ENCODE measurements at regions not wholly inside any gene's neighbourhood (a gene's known extent, or its start where the extent isn't known, plus 50 kb on each side); places are given as distances from the start of the nearest gene placed in this dataset.
A peak's percentile ranks its signal among the peaks of the same experiment; 100 is the strongest.

DNA sequence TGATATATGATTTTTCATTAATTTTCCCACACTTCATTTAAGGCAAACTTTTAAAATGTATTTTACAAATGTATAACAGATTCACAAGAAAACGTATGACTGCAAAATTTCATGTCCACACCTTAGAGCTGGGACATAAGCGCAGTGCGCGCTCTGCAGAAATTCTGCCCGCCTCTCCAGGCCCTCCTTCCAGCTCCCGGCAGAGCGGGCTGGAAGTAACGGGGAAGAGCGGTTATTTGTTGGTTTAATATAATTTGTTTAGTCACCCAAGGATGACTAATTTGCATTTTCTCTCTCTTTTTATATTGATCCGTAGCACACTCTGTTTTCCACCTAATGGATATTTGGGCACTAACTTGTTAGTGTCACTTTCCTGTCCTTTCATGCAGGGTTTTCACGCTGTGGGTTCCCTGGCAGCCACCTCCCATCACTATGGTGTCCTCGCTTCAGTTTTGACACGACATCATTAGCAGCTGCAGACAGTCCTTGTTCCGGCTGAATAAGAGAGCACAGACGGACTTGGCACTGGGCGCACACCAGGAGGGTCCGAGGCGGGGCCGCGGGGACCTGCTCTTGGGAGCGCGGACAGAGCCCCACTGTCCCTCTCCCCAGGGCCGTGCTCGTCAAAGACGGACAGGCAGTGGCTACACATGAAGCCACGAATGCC is 129.2 kb upstream of the SEC61G start:
- H3K4me3 Mint-ChIP-seq: peak overlapping the region; percentile 86
- no peak for DNase-seq
- no peaks in the 10 kb centered on the region for H3K9me3 Mint-ChIP-seq
- TF ChIP-seq, protein P1, sequence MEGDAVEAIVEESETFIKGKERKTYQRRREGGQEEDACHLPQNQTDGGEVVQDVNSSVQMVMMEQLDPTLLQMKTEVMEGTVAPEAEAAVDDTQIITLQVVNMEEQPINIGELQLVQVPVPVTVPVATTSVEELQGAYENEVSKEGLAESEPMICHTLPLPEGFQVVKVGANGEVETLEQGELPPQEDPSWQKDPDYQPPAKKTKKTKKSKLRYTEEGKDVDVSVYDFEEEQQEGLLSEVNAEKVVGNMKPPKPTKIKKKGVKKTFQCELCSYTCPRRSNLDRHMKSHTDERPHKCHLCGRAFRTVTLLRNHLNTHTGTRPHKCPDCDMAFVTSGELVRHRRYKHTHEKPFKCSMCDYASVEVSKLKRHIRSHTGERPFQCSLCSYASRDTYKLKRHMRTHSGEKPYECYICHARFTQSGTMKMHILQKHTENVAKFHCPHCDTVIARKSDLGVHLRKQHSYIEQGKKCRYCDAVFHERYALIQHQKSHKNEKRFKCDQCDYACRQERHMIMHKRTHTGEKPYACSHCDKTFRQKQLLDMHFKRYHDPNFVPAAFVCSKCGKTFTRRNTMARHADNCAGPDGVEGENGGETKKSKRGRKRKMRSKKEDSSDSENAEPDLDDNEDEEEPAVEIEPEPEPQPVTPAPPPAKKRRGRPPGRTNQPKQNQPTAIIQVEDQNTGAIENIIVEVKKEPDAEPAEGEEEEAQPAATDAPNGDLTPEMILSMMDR (IDR thresholded peaks at IDR 0.05): no peak
- H3K4me1 Mint-ChIP-seq (ENCODE audit: low read depth): peaks cover 12% of the 10 kb centered on the region
- peak overlapping the region; percentile 22 for H3K27ac Mint-ChIP-seq
- no peaks in the 10 kb centered on the region; the same call in none of the 2 replicates for H3K27me3 Mint-ChIP-seq (ENCODE audit: insufficient read depth)
- no peaks in the 10 kb centered on the region for H3K36me3 Mint-ChIP-seq (ENCODE audit: low read depth)

DNA sequence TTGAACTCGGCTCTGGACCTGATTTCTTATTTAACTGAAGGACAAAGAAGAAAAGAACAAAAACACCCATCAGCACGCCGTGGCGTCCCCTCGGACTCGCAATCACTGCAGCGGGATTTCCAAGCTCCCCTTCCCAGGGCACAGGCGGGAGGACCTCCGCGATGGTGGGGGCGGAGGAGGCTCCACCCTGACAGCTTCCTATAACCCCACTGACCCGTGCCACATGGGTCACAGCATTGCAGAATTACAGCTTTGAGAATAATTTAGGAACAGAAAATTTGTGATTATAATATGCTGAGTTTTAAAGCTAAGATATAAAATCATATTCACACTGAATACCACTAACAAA is 129.7 kb upstream of the SEC61G start:
- H3K4me3 Mint-ChIP-seq: peak overlapping the region; percentile 86
- H3K4me1 Mint-ChIP-seq (ENCODE audit: low read depth): peaks cover 12% of the 10 kb centered on the region
- no peaks in the 10 kb centered on the region; the same call in none of the 2 replicates for H3K27me3 Mint-ChIP-seq (ENCODE audit: insufficient read depth)
- H3K9me3 Mint-ChIP-seq: no peaks in the 10 kb centered on the region
- TF ChIP-seq, protein P1 (IDR thresholded peaks at IDR 0.05): no peak
- no peak for DNase-seq
- H3K36me3 Mint-ChIP-seq (ENCODE audit: low read depth): no peaks in the 10 kb centered on the region
- H3K27ac Mint-ChIP-seq: peak overlapping the region; percentile 22; the same call in 1 of the 2 replicates

DNA sequence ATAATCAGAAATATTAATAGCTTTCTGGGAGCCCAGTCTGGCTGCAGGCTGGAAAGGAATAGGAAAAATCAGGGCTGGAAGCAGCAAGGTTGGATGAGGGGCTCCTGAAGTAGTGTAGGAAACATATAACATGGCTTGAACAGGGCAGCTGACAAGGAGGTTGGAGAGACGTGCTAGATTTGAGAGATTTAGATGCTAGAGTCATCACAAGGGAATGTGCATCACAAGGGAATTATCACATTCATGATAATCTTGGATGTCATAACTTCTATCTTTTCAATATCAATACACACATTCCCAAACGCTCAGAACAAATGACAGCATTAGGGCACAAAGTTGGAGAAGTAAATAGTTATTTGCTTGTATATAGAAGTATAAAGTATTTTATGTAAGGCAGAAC is 120.9 kb upstream of the EGFR start:
- H3K36me3 Mint-ChIP-seq (ENCODE audit: low read depth): no peaks in the 10 kb centered on the region
- H3K4me3 Mint-ChIP-seq: no peak overlapping the region
- DNase-seq: no peak
- no peak overlapping the region for H3K27ac Mint-ChIP-seq
- peaks cover 16% of the 10 kb centered on the region for H3K4me1 Mint-ChIP-seq (ENCODE audit: low read depth)
- H3K9me3 Mint-ChIP-seq: no peaks in the 10 kb centered on the region
- H3K27me3 Mint-ChIP-seq (ENCODE audit: insufficient read depth): no peaks in the 10 kb centered on the region; the same call in none of the 2 replicates
- TF ChIP-seq, protein P1 (IDR thresholded peaks at IDR 0.05): no peak

DNA sequence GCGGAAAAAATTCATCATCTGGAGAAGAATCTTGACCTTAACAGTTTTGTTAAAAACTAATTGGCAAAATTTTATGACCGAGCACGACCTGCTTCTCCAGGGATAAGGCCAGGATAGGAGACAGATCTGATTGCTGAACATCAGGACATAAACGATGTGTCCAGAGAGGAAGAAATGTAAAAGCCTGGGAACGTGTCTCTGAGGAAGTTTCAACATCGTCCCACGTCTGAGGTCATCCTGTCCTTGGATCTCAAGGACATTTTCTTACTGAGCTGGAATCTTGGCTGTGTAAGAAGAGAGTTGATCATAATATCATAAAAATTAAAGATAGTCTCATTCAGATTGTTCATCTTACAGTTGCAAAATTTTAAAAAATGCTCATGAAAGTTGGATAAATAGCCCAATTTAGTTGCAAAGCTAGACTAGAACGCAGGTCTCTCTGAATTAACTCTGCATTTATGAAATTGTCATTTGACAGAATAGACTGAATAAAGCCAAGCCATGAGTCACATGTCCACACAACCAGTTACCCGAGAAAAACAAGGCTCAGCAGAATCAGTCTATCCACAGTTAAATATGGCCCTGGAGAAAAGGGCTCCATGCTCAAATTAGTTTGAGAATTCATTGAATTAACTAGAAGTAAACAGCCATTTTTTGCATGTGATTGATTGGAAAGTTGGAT is 120.0 kb upstream of the EGFR start:
- Mint-ChIP-seq H3K9me3 (no peaks in the 10 kb centered on the region), H3K27ac (no peak overlapping the region), H3K36me3 (ENCODE audit: low read depth) (no peaks in the 10 kb centered on the region), H3K27me3 (ENCODE audit: insufficient read depth) (no peaks in the 10 kb centered on the region; the same call in 1 of the 2 replicates), H3K4me3 (no peak overlapping the region), H3K4me1 (ENCODE audit: low read depth) (peaks cover 24% of the 10 kb centered on the region)
- TF ChIP-seq, protein P1 (IDR thresholded peaks at IDR 0.05): no peak
- DNase-seq: no peak

DNA sequence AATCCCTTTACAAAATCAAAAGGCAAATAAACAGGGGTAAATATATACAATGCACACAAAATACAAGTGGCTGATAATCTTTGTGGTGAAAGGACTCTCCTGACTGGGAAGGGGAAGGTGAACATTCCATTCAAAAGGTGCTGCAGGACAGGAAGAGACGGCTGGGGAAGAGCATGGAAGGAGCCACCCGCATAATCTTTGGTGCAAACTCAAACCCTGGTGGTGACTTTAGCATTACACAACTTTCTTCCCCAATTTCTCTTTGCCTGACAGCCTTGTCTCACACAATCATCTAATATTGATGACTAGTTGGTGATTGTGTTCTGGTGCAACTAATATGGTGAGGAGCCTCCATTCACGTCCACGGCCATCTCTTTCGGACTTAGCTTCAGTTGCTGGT is 117.0 kb upstream of the EGFR start:
- Mint-ChIP-seq H3K9me3 (no peaks in the 10 kb centered on the region), H3K4me3 (no peak overlapping the region), H3K27me3 (ENCODE audit: insufficient read depth) (no peaks in the 10 kb centered on the region; the same call in none of the 2 replicates), H3K27ac (no peak overlapping the region), H3K4me1 (ENCODE audit: low read depth) (peaks cover 45% of the 10 kb centered on the region), H3K36me3 (ENCODE audit: low read depth) (no peaks in the 10 kb centered on the region)
- TF ChIP-seq, protein P1 (IDR thresholded peaks at IDR 0.05): no peak; the same call in 1 of the 2 replicates
- no peak for DNase-seq

All from HFFc6 (cell line).